ENCODE measurements at regions not wholly inside any gene's neighbourhood (a gene's known extent, or its start where the extent isn't known, plus 50 kb on each side); places are given as distances from the start of the nearest gene placed in this dataset.

GRCh38 chr1:195096051-195096521 is 1512.2 kb downstream of the KCNT2 start:
- no peak for TF ChIP-seq CTCF (conservative IDR thresholded peaks at IDR 0.05; ENCODE audit: low read length)
- TF ChIP-seq EZH2phosphoT487 (IDR thresholded peaks at IDR 0.05; ENCODE audit: borderline replicate concordance, low read depth, low read length), result no peak
